Activated T-cell treated with anti-CD3 and anti-CD28 coated beads, Interleukin-2, amount 50 U/mL, for 72 hours (primary cell): ENCODE measurements at regions not wholly inside any gene's neighbourhood (a gene's known extent, or its start where the extent isn't known, plus 50 kb on each side); places are given as distances from the start of the nearest gene placed in this dataset.

Experiments
- ATAC-seq, 2 donors: fragments of 150-1000 bp; cut with Tn5 transposase; replicated peaks in 1 of 2; 2 replicates each; pipeline ENCODE4 v1.10.0; 2021; ENCODE audit warnings: moderate library complexity in 2 of 2, mild to moderate bottlenecking in 1 of 2
- DNase-seq, 2 donors: peaks; one replicate each; pipeline ENCODE4 v3.0.0; 2021 to 2022; ENCODE audit warnings: mixed read lengths in 1 of 2
- H3K27ac Mint-ChIP-seq: one replicate; pipeline ENCODE4 v1.8.0; 2022; ENCODE audit warnings: mild to moderate bottlenecking, moderate library complexity, mixed read lengths
- H3K27me3 Mint-ChIP-seq: one replicate; pipeline ENCODE4 v1.8.0; 2022; ENCODE audit warnings: low read depth, mixed read lengths
- H3K36me3 Mint-ChIP-seq, 2 donors: one replicate each; pipeline ENCODE4 v1.8.0; 2022; ENCODE audit warnings: mixed read lengths in 2 of 2, mild to moderate bottlenecking in 1 of 2; ENCODE audit not compliant: insufficient read depth in 2 of 2
- H3K4me1 Mint-ChIP-seq: one replicate; pipeline ENCODE4 v1.8.0; 2022; ENCODE audit warnings: low read depth, mixed read lengths
- H3K4me3 Mint-ChIP-seq, 2 donors: one replicate each; pipeline ENCODE4 v1.8.0; 2022; ENCODE audit warnings: mild to moderate bottlenecking in 2 of 2, mixed read lengths in 2 of 2, moderate library complexity in 2 of 2
- H3K9me3 Mint-ChIP-seq, 2 donors: one replicate each; pipeline ENCODE4 v1.8.0; 2022; ENCODE audit warnings: mixed read lengths in 2 of 2

DNA sequence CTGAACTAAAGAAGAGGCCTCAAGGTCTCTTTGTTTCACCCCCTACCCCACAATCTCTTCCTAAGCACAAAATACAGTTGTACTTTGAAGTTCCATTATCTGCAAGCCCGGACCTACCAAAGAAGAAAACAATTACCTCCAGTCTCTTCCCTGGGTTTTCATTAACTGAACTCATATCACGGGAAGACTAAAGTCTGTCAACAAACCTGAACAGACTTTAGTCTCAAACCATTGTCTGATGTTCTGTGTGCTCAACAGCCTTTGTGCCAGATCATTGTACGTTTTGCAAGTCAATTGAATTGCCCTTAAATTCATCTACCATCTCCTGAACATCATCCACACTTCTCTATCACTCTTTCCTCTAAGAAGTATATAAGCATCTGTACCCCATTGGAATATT, 1021.9 kb upstream of the CDH2 start:
- H3K27ac Mint-ChIP-seq: no peak overlapping the region
- ATAC-seq (no peak), DNase-seq (no peak)
- H3K4me1 Mint-ChIP-seq: no peaks in the 10 kb centered on the region
- peaks cover 10 to 14% of the 10 kb centered on the region in 2 donors for H3K9me3 Mint-ChIP-seq
- H3K4me3 Mint-ChIP-seq: no peak overlapping the region
- H3K36me3 Mint-ChIP-seq: no peaks in the 10 kb centered on the region
- no peaks in the 10 kb centered on the region for H3K27me3 Mint-ChIP-seq

DNA sequence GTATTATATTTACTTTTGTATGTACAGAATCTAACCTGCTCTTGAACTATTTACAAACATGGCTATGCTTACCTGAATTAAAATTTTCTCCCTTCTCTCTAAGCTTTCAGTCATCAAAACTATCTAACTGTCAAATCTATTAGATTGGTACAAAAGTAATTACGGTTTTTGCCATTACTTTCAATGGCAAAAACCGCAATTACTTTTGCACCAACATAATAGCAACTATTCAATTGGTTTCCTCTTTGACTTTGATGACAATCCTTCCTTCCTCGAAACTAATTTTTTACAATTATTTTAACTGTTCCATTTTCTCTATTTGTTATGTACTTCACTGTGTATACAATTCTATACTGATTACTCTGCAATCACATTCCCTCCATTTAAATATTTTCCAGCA, 1019.4 kb upstream of the CDH2 start:
- no peak overlapping the region for H3K27ac Mint-ChIP-seq
- no peak overlapping the region for H3K4me3 Mint-ChIP-seq
- H3K9me3 Mint-ChIP-seq: peaks cover 6 to 15% of the 10 kb centered on the region in 2 donors
- H3K27me3 Mint-ChIP-seq: no peaks in the 10 kb centered on the region
- H3K4me1 Mint-ChIP-seq: no peaks in the 10 kb centered on the region
- no peaks in the 10 kb centered on the region for H3K36me3 Mint-ChIP-seq
- DNase-seq (no peak), ATAC-seq (no peak)

DNA sequence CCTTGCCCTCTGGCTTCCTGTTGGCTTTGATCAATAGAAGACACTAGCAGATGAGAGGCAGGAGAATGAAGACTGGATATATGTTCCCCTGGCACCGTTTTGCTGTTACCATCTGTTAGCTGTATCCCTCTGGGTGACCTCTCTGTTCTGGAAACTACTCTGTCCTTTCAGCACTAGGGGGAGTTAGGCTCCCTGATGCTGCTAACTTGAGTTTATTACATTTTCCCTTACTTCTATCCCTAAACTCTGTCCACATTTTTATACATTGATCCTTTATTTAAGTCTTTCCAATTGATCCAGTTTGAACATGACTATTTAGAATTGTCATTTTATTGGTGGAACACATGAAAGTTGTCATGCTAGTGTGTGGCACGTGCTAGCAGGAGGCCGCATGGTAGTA, 1014.3 kb upstream of the CDH2 start:
- Mint-ChIP-seq H3K27ac (no peak overlapping the region), H3K4me3 (no peak overlapping the region), H3K4me1 (no peaks in the 10 kb centered on the region), H3K9me3 (peaks cover 7% of the 10 kb centered on the region in 2 donors), H3K36me3 (peaks cover 1 to 2% of the 10 kb centered on the region in 2 donors), H3K27me3 (no peaks in the 10 kb centered on the region)
- DNase-seq: no peak
- no peak for ATAC-seq

DNA sequence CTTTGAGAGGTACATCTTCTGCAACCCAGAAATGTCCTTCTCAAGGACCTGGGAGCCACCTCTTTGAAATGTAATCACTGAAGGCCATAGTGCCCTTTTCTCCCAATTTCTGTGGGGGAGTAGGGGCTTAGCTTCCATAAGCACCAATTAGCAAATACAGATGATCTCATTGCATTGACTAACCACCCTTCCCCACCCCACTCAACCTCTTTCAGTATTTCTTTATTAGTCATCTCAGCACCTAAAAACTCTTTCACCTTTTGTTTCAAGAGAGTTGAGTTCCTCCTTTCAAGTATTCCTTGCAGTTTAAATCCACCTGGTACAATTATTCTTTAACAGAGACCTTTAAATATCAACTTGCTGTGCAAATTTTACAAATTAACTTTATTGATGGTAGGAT, 1011.8 kb upstream of the CDH2 start:
- ATAC-seq: no peak
- Mint-ChIP-seq H3K36me3 (peaks cover 1 to 2% of the 10 kb centered on the region in 2 donors), H3K9me3 (peaks cover 9 to 12% of the 10 kb centered on the region in 2 donors), H3K4me1 (no peaks in the 10 kb centered on the region), H3K4me3 (no peak overlapping the region), H3K27ac (no peak overlapping the region), H3K27me3 (no peaks in the 10 kb centered on the region)
- no peak for DNase-seq

DNA sequence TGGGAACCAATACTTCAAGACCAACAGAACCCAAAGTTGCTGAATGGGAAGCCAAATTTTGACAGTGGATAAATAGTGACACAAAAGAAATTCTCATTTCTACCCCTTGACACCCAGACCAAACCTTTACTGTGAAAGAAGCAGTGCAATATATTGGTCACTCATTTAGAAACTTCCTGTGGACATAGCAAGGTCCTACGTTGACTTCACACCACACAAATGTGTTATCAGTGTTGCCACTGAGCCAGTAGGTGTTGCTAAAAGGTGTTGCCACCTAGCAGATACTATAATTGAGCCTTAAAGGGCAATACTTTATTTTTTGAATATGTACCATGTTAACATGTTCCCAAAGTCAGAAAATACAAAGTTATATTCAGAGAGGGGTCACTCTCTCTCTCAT, 1008.9 kb upstream of the CDH2 start:
- no peak for ATAC-seq
- Mint-ChIP-seq H3K36me3 (peaks cover 1 to 2% of the 10 kb centered on the region in 2 donors), H3K9me3 (peaks cover 11 to 12% of the 10 kb centered on the region in 2 donors), H3K4me1 (no peaks in the 10 kb centered on the region), H3K27me3 (no peaks in the 10 kb centered on the region), H3K4me3 (no peak overlapping the region), H3K27ac (no peak overlapping the region)
- no peak for DNase-seq

DNA sequence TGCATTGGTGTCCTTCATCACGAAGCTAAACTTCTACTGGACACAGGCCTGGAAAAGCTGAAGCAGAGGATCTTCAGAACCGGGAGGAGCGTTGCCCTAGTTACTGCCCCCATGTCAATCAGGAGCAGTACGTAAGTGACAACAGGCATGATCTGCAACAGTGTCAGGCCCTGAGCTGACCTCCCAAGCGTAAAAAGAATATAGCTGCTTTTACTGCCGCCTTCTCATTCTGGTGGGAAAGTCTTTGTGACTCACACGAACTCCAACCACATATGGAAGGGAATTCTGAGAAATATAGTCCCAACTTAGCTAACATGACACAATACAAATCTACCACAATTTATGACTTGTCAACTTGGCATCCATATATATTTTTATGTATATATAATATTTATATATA, 1007.7 kb upstream of the CDH2 start:
- ATAC-seq (no peak), DNase-seq (no peak)
- Mint-ChIP-seq H3K27ac (no peak overlapping the region), H3K9me3 (peaks cover 9% of the 10 kb centered on the region in 2 donors), H3K4me3 (no peak overlapping the region), H3K27me3 (no peaks in the 10 kb centered on the region), H3K4me1 (no peaks in the 10 kb centered on the region), H3K36me3 (peaks cover under 1 to 1% of the 10 kb centered on the region in 2 donors)

DNA sequence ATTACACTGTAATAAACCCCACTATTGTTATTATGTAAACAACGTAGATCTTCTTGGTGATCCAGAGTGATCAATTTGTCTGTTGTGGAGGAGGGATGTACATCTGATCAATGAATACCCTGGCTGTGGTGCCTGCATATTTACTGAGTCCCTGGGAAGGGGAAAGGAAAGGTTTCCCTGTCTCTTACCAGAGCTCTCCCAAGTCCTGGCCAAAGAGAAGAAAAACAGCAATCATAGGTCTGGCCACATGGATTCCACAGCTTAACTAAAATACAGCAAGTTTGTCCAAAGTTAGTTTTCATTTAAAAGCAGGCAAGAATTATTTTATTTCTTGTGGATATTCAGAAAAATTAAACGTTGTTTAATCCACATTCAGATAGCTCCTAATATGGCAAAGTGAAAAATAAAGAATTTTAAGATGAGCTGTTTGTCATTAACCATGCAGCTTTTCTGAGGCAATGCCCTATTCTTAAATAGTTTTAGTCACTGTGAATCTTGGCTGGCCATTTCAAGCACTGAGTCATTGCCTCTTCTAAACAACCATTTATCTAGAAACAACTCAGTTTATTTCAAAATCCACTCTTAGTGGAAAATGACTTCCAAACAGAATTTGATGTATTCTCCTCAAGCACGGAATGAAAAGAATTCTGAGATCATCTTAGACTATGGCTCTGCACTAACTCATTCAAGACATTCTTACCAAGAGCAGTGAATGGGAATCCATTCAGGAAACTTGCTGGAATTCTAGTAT, 1004.4 kb upstream of the CDH2 start:
- Mint-ChIP-seq H3K36me3 (no peaks in the 10 kb centered on the region), H3K27ac (no peak overlapping the region), H3K4me1 (no peaks in the 10 kb centered on the region), H3K27me3 (no peaks in the 10 kb centered on the region), H3K9me3 (peaks cover 5 to 10% of the 10 kb centered on the region in 2 donors), H3K4me3 (no peak overlapping the region)
- no peak for DNase-seq
- ATAC-seq: no peak

DNA sequence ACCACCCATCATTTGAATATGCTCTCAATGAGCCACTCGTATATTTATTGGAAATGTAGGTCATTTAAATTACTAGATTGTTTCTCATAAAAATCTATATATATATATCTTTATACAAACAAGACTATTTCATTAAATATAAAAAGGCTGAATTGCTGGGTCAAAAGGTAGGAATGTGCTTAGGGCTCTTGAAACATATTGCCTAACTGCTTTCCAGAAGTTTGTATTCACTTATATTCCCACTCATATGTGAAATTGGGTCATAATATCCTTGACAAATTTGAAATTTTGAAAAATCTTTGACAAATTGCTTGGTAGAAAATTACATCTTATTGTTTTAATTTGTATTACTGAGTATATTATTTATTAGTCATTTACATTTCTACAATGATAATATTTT, 999.8 kb upstream of the CDH2 start:
- Mint-ChIP-seq H3K27ac (no peak overlapping the region), H3K4me1 (no peaks in the 10 kb centered on the region), H3K36me3 (no peaks in the 10 kb centered on the region), H3K27me3 (no peaks in the 10 kb centered on the region), H3K9me3 (peaks cover 2 to 4% of the 10 kb centered on the region in 2 donors), H3K4me3 (no peak overlapping the region)
- DNase-seq (no peak), ATAC-seq (no peak)

DNA sequence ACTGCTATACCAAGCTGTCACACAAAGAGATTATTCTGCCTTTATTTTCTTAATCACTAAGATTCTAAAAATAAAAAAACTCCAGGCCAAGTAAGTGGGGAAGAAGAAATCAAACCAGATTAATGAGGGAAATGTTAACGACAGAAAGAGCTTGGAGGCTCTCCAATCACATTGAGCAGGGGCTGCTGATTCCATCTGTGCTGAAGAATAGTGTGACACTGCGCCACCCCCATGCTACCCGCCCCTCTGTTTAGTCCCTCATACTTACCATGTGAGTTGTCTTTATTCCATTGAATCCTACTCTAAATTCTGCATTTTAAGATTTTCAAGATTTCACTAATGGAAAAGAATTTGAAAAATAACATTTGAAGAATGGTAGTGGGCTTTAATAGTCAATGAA, 998.0 kb upstream of the CDH2 start:
- H3K27ac Mint-ChIP-seq: no peak overlapping the region
- H3K4me1 Mint-ChIP-seq: no peaks in the 10 kb centered on the region
- no peak overlapping the region for H3K4me3 Mint-ChIP-seq
- no peaks in the 10 kb centered on the region for H3K36me3 Mint-ChIP-seq
- H3K27me3 Mint-ChIP-seq: no peaks in the 10 kb centered on the region
- DNase-seq: no peak
- ATAC-seq: no peak
- H3K9me3 Mint-ChIP-seq: peaks cover 2 to 4% of the 10 kb centered on the region in 2 donors

DNA sequence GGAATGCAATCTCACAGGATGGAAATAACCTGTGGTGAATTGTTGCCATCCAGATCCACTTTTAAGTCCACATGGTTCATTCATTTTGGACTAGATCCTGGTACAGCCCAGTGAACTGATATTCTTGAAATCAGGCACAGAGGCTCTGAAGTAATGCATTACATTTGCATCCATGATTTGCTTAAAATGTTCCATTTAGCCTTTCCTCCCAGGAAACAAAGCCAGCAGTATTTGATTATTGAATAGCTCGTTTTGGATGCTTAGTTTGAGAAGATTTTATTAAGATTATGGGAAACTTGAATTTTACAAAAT, 995.8 kb upstream of the CDH2 start:
- no peak overlapping the region for H3K4me3 Mint-ChIP-seq
- no peak overlapping the region for H3K27ac Mint-ChIP-seq
- no peak for DNase-seq

DNA sequence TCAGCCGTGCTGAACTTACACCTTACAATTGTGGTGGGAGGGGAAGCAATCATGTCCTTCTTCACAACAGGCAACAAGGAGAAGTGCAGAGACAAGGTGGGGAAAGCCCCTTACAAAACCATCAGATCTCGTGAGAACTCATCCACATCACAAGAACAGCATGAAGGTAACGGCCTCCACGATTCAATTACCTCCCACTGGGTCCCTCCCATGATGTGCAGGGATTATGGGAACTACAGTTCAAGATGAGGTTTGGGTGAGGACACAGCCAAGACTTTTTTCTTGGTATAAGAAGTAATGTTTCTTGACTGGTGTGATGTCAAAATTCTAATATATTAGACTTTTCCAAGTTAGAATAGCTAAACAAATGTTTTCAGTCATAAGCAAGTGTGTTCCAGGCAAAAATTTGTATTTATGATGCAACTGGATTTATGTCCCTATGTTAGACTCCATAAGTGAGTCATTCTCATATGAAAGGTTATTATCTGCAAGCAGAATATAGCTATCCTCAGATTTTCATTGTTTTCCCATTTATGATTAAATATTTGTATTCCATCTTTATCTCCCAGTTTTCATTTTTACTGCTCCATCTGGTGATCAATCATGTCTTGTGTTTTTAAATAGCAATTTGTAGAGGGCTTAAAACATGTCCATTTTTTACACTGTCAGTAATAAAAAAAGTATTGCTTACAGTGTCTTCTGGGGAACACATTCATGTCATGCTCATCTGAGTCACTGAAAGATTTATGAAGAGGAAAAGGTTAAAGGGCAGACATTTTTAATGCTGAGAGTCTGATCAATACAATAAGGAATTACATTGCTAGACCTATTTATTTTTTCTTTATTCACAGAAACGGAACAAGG, 995.2 kb upstream of the CDH2 start:
- H3K4me3 Mint-ChIP-seq: no peak overlapping the region

More for the DNA sequence above, 995.8 kb upstream of the CDH2 start:
- H3K4me1 Mint-ChIP-seq: no peaks in the 10 kb centered on the region
- H3K9me3 Mint-ChIP-seq: peaks cover 0 to 4% of the 10 kb centered on the region in 2 donors
- H3K36me3 Mint-ChIP-seq: peaks cover 0 to 3% of the 10 kb centered on the region in 2 donors
- ATAC-seq: no peak
- H3K27me3 Mint-ChIP-seq: no peaks in the 10 kb centered on the region

DNA sequence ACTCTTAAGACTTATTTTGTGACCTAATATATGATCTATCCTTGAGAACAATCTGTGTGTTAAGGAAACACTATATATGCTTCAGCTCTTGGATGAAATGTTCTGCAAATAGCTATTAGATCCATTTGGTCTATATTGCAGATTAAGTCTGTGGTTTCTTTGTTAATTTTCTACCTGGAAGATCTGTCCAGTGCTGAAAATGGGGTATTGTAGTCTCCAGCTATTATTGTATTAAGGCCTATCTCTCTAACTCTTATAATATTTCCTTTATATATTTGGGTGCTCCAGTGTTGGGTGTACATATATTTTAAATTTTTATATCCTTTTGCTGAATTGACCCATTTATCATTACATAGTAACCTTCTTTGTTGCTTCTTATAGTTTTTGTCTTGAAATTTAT, 992.7 kb upstream of the CDH2 start:
- Mint-ChIP-seq H3K27ac (no peak overlapping the region), H3K36me3 (peaks cover 3 to 4% of the 10 kb centered on the region in 2 donors), H3K4me3 (no peak overlapping the region), H3K27me3 (no peaks in the 10 kb centered on the region), H3K4me1 (no peaks in the 10 kb centered on the region), H3K9me3 (peaks cover 3 to 10% of the 10 kb centered on the region in 2 donors)
- ATAC-seq (no peak), DNase-seq (no peak)

More for the DNA sequence above, 995.2 kb upstream of the CDH2 start:
- H3K36me3 Mint-ChIP-seq: peaks cover 0 to 3% of the 10 kb centered on the region in 2 donors
- ATAC-seq (no peak), DNase-seq (no peak)
- H3K9me3 Mint-ChIP-seq: peaks cover 0 to 4% of the 10 kb centered on the region in 2 donors
- H3K4me1 Mint-ChIP-seq: no peaks in the 10 kb centered on the region
- no peaks in the 10 kb centered on the region for H3K27me3 Mint-ChIP-seq
- no peak overlapping the region for H3K27ac Mint-ChIP-seq

DNA sequence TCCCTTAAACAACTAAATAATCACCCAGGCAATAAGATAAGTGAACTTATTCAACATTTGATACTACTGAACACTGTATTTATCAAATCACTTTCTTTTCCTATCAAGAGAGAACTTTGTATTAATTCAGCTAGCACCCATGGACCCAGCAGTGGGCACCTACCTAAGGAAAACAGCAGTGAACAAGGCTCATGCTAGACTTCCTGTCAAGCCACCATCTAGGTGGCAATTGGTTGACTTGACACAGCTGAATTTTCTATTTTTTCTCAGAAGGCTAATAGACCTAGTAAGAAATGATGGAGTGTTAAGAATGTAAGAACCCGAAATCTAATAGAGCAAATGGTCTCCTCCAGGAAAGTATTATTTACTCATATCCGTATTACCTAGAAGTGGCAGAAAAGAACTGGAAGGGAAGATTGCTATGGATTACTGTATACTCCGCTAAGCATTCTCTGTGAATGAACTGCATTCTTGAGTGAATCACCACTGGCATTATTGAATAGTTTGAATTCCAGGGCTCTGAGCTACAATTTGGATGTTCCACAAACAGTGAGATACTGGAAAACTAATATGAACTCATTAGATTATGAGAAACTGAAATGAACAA, 988.2 kb upstream of the CDH2 start:
- Mint-ChIP-seq H3K27me3 (no peaks in the 10 kb centered on the region), H3K27ac (no peak overlapping the region), H3K4me1 (no peaks in the 10 kb centered on the region), H3K9me3 (peaks cover 5 to 8% of the 10 kb centered on the region in 2 donors), H3K4me3 (no peak overlapping the region), H3K36me3 (peaks cover 3 to 4% of the 10 kb centered on the region in 2 donors)
- DNase-seq (no peak), ATAC-seq (no peak)
